ENCODE measurements at regions not wholly inside any gene's neighbourhood (a gene's known extent, or its start where the extent isn't known, plus 50 kb on each side); places are given as distances from the start of the nearest gene placed in this dataset.

GRCh38 chr6:164230259-164230658 is 815.7 kb downstream of the QKI start:
- Histone ChIP-seq H3K36me3 (ENCODE audit: insufficient read depth, low read length) (no peaks in the 10 kb centered on the region), H3F3A (ENCODE audit: low read depth) (no peaks in the 10 kb centered on the region), H3K4me2 (ENCODE audit: low read depth, low read length, poor library complexity, severe bottlenecking) (no peak overlapping the region), H3K9me3 (ENCODE audit: insufficient read depth, low read depth, low read length) (0 out of 2 replicates have a peak, but pooled peaks cover 2% of the 10 kb centered on the region), H3K4me1 (ENCODE audit: insufficient read depth, low read length, poor library complexity, severe bottlenecking) (no peaks in the 10 kb centered on the region), H3K9me2 (replicated peaks; ENCODE audit: low read depth, low read length) (no peaks in the 10 kb centered on the region), H3K4me3 (ENCODE audit: low read length, poor library complexity, severe bottlenecking) (no peak overlapping the region), H2AFZ (ENCODE audit: low read length) (no peak overlapping the region), H3K79me2 (ENCODE audit: insufficient read depth, low read length) (no peaks in the 10 kb centered on the region), H4K20me1 (ENCODE audit: insufficient read depth, low read length, poor library complexity, severe bottlenecking) (no peaks in the 10 kb centered on the region), H3K27me3 (ENCODE audit: insufficient read depth, low read length, poor library complexity, severe bottlenecking) (no peaks in the 10 kb centered on the region), H3K9ac (ENCODE audit: low read depth, low read length, poor library complexity, severe bottlenecking) (no peak overlapping the region)
- TF ChIP-seq EZH2phosphoT487 (IDR thresholded peaks at IDR 0.05; ENCODE audit: borderline replicate concordance): no peak
- TF ChIP-seq, protein P1, sequence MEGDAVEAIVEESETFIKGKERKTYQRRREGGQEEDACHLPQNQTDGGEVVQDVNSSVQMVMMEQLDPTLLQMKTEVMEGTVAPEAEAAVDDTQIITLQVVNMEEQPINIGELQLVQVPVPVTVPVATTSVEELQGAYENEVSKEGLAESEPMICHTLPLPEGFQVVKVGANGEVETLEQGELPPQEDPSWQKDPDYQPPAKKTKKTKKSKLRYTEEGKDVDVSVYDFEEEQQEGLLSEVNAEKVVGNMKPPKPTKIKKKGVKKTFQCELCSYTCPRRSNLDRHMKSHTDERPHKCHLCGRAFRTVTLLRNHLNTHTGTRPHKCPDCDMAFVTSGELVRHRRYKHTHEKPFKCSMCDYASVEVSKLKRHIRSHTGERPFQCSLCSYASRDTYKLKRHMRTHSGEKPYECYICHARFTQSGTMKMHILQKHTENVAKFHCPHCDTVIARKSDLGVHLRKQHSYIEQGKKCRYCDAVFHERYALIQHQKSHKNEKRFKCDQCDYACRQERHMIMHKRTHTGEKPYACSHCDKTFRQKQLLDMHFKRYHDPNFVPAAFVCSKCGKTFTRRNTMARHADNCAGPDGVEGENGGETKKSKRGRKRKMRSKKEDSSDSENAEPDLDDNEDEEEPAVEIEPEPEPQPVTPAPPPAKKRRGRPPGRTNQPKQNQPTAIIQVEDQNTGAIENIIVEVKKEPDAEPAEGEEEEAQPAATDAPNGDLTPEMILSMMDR (conservative IDR thresholded peaks at IDR 0.05; ENCODE audit: low read length): no peak

DNA sequence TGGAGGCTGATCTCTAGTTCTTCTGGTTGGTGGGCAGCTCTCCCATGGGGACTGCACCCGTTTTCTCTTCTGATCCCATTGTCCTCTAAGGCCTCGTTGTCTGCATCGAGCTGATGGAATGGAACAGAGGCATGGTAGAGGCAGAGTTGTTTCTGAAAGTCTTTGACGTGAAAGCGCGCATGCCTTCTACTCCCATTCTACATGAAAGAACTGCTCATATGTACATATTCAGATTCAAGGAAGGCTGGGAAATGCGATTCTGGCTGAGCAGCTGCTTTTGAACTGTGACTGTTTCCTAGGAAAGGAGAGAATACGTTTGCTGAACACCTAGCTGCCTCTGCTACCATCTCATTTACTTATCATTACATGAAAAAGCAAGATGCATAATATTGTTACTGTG is 815.2 kb downstream of the QKI start:
- TF ChIP-seq EZH2phosphoT487 (IDR thresholded peaks at IDR 0.05; ENCODE audit: borderline replicate concordance): no peak
- TF ChIP-seq, protein P1 (conservative IDR thresholded peaks at IDR 0.05; ENCODE audit: low read length): no peak
- Histone ChIP-seq H3K36me3 (ENCODE audit: insufficient read depth, low read length) (no peaks in the 10 kb centered on the region), H3K4me1 (ENCODE audit: insufficient read depth, low read length, poor library complexity, severe bottlenecking) (no peaks in the 10 kb centered on the region), H3K4me2 (ENCODE audit: low read depth, low read length, poor library complexity, severe bottlenecking) (no peak overlapping the region), H3K27me3 (ENCODE audit: insufficient read depth, low read length, poor library complexity, severe bottlenecking) (no peaks in the 10 kb centered on the region), H3K79me2 (ENCODE audit: insufficient read depth, low read length) (no peaks in the 10 kb centered on the region), H3F3A (ENCODE audit: low read depth) (no peaks in the 10 kb centered on the region), H2AFZ (ENCODE audit: low read length) (no peak overlapping the region), H4K20me1 (ENCODE audit: insufficient read depth, low read length, poor library complexity, severe bottlenecking) (no peaks in the 10 kb centered on the region), H3K9me2 (replicated peaks; ENCODE audit: low read depth, low read length) (no peaks in the 10 kb centered on the region), H3K4me3 (ENCODE audit: low read length, poor library complexity, severe bottlenecking) (no peak overlapping the region), H3K9ac (ENCODE audit: low read depth, low read length, poor library complexity, severe bottlenecking) (no peak overlapping the region), H3K9me3 (ENCODE audit: insufficient read depth, low read depth, low read length) (0 out of 2 replicates have a peak, but pooled peaks cover 2% of the 10 kb centered on the region)

GRCh38 chr6:164227952-164228522 is 813.5 kb downstream of the QKI start:
- no peaks in the 10 kb centered on the region for H3K9me2 ChIP-seq (replicated peaks; ENCODE audit: low read depth, low read length)
- H2AFZ ChIP-seq (ENCODE audit: low read length): no peak overlapping the region
- no peak overlapping the region for H3K9ac ChIP-seq (ENCODE audit: low read depth, low read length, poor library complexity, severe bottlenecking)
- no peak overlapping the region for H3K4me3 ChIP-seq (ENCODE audit: low read length, poor library complexity, severe bottlenecking)
- H3K4me1 ChIP-seq (ENCODE audit: insufficient read depth, low read length, poor library complexity, severe bottlenecking): no peaks in the 10 kb centered on the region
- no peaks in the 10 kb centered on the region for H3F3A ChIP-seq (ENCODE audit: low read depth)
- H3K79me2 ChIP-seq (ENCODE audit: insufficient read depth, low read length): no peaks in the 10 kb centered on the region
- no peak overlapping the region for H3K4me2 ChIP-seq (ENCODE audit: low read depth, low read length, poor library complexity, severe bottlenecking)
- no peaks in the 10 kb centered on the region for H3K36me3 ChIP-seq (ENCODE audit: insufficient read depth, low read length)
- H3K9me3 ChIP-seq (ENCODE audit: insufficient read depth, low read depth, low read length): 0 out of 2 replicates have a peak, but pooled peaks cover 2% of the 10 kb centered on the region
- TF ChIP-seq, protein P1 (conservative IDR thresholded peaks at IDR 0.05; ENCODE audit: low read length): no peak
- no peak for TF ChIP-seq EZH2phosphoT487 (IDR thresholded peaks at IDR 0.05; ENCODE audit: borderline replicate concordance)
- H3K27me3 ChIP-seq (ENCODE audit: insufficient read depth, low read length, poor library complexity, severe bottlenecking): no peaks in the 10 kb centered on the region
- H4K20me1 ChIP-seq (ENCODE audit: insufficient read depth, low read length, poor library complexity, severe bottlenecking): no peaks in the 10 kb centered on the region
